Stomach smooth muscle (tissue), 2 donors: ENCODE measurements at regions not wholly inside any gene's neighbourhood (a gene's known extent, or its start where the extent isn't known, plus 50 kb on each side); places are given as distances from the start of the nearest gene placed in this dataset.

Experiments used
- H3K27ac ChIP-seq: one replicate; pipeline ENCODE4 v1.7.0; 2013; ENCODE audit warnings: mild to moderate bottlenecking, low read length, inconsistent platforms
- H3K27me3 ChIP-seq, 2 donors: one replicate each; pipeline ENCODE4 v1.7.0; 2013; ENCODE audit warnings: low read length in 2 of 2; ENCODE audit not compliant: insufficient read depth in 2 of 2, control insufficient read depth in 1 of 2
- H3K36me3 ChIP-seq, 2 donors: one replicate each; pipeline ENCODE4 v1.7.0; 2013; ENCODE audit warnings: low read length in 2 of 2; ENCODE audit not compliant: control insufficient read depth in 2 of 2, insufficient read depth in 2 of 2
- H3K4me1 ChIP-seq: one replicate; pipeline ENCODE4 v1.7.0; 2013; ENCODE audit warnings: low read length; ENCODE audit not compliant: control insufficient read depth, insufficient read depth
- H3K4me3 ChIP-seq, 2 donors: one replicate each; pipeline ENCODE4 v1.7.0; 2013; ENCODE audit warnings: low read length in 2 of 2
- H3K9ac ChIP-seq, 2 donors: one replicate each; pipeline ENCODE4 v1.7.0; 2013; ENCODE audit warnings: low read length in 2 of 2, mild to moderate bottlenecking in 1 of 2
- H3K9me3 ChIP-seq, 2 donors: one replicate each; pipeline ENCODE4 v1.7.0; 2013; ENCODE audit warnings: low read length in 2 of 2; ENCODE audit not compliant: control insufficient read depth in 2 of 2
- donor health status: healthy.
- donor health status: Pancreatic carcinoma.

- no peaks in the 10 kb centered on the region for H3K4me1 ChIP-seq
- no peak overlapping the region for H3K9ac ChIP-seq
- no peaks in the 10 kb centered on the region for H3K27me3 ChIP-seq
- H3K36me3 ChIP-seq = no peaks in the 10 kb centered on the region
- H3K27ac ChIP-seq = no peak overlapping the region
- H3K4me3 ChIP-seq = no peak overlapping the region
- no peaks in the 10 kb centered on the region for H3K9me3 ChIP-seq
Measured at GRCh38 chr21:27220416-27220815, 253.5 kb upstream of the ADAMTS5 start.

DNA sequence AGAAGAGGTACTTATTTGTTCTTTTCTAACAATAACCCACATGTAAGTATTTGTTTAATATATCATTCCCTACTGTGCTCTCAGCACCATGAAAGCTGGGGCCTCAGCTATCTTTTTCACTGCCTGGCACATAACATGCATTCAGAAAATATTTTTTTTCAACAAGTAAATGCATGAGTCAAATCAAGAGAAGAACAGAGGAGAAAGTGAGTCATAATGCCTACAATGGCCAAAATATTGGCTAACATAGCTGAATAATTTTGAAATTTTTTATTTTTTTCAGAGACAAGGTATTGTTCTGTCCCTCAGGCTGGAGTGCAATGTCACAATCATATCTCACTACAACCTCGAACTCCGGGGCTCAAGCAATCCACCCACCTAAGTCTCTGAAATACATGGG is 252.2 kb upstream of the ADAMTS5 start:
- H3K4me1 ChIP-seq = no peaks in the 10 kb centered on the region
- no peak overlapping the region for H3K27ac ChIP-seq
- no peak overlapping the region for H3K4me3 ChIP-seq
- no peaks in the 10 kb centered on the region for H3K36me3 ChIP-seq
- no peaks in the 10 kb centered on the region for H3K9me3 ChIP-seq
- no peak overlapping the region for H3K9ac ChIP-seq
- no peaks in the 10 kb centered on the region for H3K27me3 ChIP-seq

DNA sequence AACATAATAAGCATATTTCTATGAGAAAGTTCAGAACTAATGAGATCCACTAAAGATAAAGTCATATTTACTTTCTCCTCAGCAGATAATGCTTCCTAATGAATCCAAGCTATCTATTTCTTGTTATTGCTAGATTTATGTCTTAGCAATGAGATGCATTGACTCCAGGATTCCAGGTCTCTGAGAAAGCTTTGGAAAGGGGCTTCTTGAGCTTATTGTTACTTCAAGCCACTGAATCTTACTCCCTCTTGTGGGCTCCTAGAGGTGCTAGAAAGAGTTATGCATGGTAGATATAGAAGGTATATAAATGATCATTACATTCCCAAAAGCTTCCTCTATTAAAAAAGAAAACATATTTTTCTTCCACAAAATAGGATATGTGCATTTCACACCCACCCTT is 246.4 kb upstream of the ADAMTS5 start:
- no peak overlapping the region for H3K4me3 ChIP-seq
- no peak overlapping the region for H3K27ac ChIP-seq
- no peaks in the 10 kb centered on the region for H3K4me1 ChIP-seq
- H3K9me3 ChIP-seq = peaks cover 0 to under 1% of the 10 kb centered on the region in 2 donors
- H3K9ac ChIP-seq = no peak overlapping the region
- H3K36me3 ChIP-seq = no peaks in the 10 kb centered on the region
- no peaks in the 10 kb centered on the region for H3K27me3 ChIP-seq

DNA sequence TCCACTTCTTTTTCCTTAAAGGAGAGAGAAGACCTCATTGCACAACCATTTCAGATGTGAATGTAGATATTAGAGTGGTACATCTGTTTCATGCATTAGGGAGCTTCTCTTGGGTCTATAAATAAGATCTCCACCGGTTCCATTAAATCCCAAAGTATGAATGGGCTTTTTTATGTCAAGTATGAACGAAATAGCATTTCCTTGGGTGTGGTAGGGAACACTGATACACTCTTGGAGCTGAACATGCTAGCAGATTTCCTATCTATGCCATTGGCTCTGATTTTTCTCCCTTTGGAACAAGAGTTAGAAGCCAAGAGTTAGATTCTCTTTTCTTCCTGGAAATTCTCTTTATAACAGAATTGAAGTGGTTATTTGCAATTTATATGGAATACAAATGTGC is 245.6 kb upstream of the ADAMTS5 start:
- Histone ChIP-seq H3K9ac (no peak overlapping the region), H3K27ac (no peak overlapping the region), H3K4me1 (no peaks in the 10 kb centered on the region), H3K4me3 (no peak overlapping the region), H3K27me3 (no peaks in the 10 kb centered on the region), H3K9me3 (peaks cover 0 to 3% of the 10 kb centered on the region in 2 donors), H3K36me3 (no peaks in the 10 kb centered on the region)

GRCh38 chr21:27209546-27209945 is 242.7 kb upstream of the ADAMTS5 start:
- Histone ChIP-seq H3K9me3 (peaks cover 0 to 3% of the 10 kb centered on the region in 2 donors), H3K4me1 (no peaks in the 10 kb centered on the region), H3K27me3 (no peaks in the 10 kb centered on the region), H3K36me3 (no peaks in the 10 kb centered on the region), H3K9ac (no peak overlapping the region), H3K4me3 (no peak overlapping the region), H3K27ac (no peak overlapping the region)

DNA sequence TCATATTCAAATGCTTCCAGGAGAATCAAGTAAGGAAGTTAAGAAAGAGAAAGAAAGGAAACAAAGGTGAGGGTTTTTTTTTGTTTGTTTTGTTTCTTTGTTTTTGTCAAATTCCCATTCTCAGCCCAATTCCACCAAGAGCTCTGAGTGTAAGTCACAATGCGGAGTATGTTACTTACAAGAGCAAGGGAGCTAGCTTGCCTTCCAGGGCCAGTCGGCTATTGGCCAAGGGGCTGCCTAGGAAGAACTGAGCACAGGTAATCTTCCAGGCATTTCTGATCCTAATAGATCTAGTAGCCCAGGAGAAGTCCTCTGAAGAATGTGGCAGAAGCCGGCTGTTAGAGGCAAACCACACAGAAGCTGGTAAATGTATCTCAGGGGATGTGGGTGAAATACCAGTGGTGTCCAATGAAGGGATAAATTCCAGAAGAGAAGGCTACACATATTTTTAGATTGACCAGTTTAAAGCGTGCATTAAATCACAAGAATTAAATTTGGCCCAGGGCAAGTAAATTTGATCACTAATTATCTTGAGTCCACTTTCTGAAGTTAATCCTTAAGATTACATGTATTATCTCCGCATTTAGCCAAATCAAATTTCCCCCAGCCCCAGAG is 239.6 kb upstream of the ADAMTS5 start:
- Histone ChIP-seq H3K4me1 (no peaks in the 10 kb centered on the region), H3K27ac (no peak overlapping the region), H3K9me3 (peaks cover 0 to 3% of the 10 kb centered on the region in 2 donors), H3K4me3 (no peak overlapping the region), H3K36me3 (no peaks in the 10 kb centered on the region), H3K27me3 (no peaks in the 10 kb centered on the region), H3K9ac (no peak overlapping the region)

GRCh38 chr21:27202301-27202700 is 235.4 kb upstream of the ADAMTS5 start:
- H3K36me3 ChIP-seq = no peaks in the 10 kb centered on the region
- H3K27ac ChIP-seq = no peak overlapping the region
- no peaks in the 10 kb centered on the region for H3K27me3 ChIP-seq
- no peaks in the 10 kb centered on the region for H3K9me3 ChIP-seq
- no peaks in the 10 kb centered on the region for H3K4me1 ChIP-seq
- no peak overlapping the region for H3K9ac ChIP-seq
- no peak overlapping the region for H3K4me3 ChIP-seq

DNA sequence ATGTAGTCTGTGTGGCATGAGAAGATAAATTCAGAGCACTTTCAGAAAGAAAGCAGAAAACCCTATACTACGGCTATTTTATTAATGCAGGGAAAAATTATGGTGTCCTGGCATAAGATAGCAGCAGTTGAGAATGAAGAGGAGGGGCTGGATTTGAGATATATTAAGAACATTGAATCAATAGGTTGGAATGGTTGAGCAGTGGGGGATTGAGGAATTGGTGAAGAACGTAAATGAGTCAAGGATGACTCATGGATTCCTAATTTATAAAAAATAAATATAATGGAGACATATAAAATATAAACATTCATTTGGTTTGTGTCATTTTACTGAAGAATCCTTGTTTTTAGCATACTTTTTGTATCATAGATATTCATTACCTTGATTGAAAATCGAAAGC is 234.3 kb upstream of the ADAMTS5 start:
- no peaks in the 10 kb centered on the region for H3K36me3 ChIP-seq
- no peaks in the 10 kb centered on the region for H3K9me3 ChIP-seq
- no peak overlapping the region for H3K27ac ChIP-seq
- H3K4me1 ChIP-seq = no peaks in the 10 kb centered on the region
- no peaks in the 10 kb centered on the region for H3K27me3 ChIP-seq
- no peak overlapping the region for H3K4me3 ChIP-seq
- H3K9ac ChIP-seq = no peak overlapping the region

DNA sequence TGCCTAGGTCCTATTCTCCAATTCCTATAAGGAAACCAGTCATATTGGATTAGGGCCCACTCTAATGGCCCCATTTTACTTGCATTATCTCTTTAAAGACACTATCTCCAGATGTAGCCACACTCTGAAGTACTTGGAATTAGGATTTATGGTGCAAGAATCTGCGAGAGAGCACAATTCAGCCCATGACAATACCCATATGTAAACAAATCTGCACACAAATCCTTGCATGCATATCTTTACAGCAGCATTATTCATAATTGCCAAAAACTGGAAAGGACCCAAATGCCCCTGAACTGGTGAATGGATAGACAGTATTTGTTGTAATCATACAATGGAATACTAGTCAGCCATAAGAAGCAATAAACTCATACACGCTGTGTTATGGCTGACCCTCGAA is 229.8 kb upstream of the ADAMTS5 start:
- no peaks in the 10 kb centered on the region for H3K27me3 ChIP-seq
- H3K4me3 ChIP-seq = no peak overlapping the region
- no peak overlapping the region for H3K9ac ChIP-seq
- H3K9me3 ChIP-seq = no peaks in the 10 kb centered on the region
- H3K4me1 ChIP-seq = no peaks in the 10 kb centered on the region
- H3K36me3 ChIP-seq = no peaks in the 10 kb centered on the region
- H3K27ac ChIP-seq = no peak overlapping the region

GRCh38 chr21:27192281-27192949 is 225.5 kb upstream of the ADAMTS5 start:
- Histone ChIP-seq H3K27ac (no peak overlapping the region), H3K27me3 (no peaks in the 10 kb centered on the region), H3K9ac (no peak overlapping the region), H3K4me1 (no peaks in the 10 kb centered on the region), H3K4me3 (no peak overlapping the region), H3K36me3 (no peaks in the 10 kb centered on the region), H3K9me3 (no peaks in the 10 kb centered on the region)

- Histone ChIP-seq H3K4me3 (no peak overlapping the region), H3K9ac (no peak overlapping the region), H3K27ac (no peak overlapping the region), H3K9me3 (no peaks in the 10 kb centered on the region), H3K4me1 (no peaks in the 10 kb centered on the region), H3K27me3 (no peaks in the 10 kb centered on the region), H3K36me3 (no peaks in the 10 kb centered on the region)
Measured at GRCh38 chr21:27190601-27191000, 223.7 kb upstream of the ADAMTS5 start.
